GF-D8 (cell line): ENCODE measurements at regions not wholly inside any gene's neighbourhood (a gene's known extent, or its start where the extent isn't known, plus 50 kb on each side); places are given as distances from the start of the nearest gene placed in this dataset.

Experiments used
- DNase-seq: peaks from one replicate; lab custom pipeline; 2025; lab: John Stamatoyannopoulos, UW

DNA sequence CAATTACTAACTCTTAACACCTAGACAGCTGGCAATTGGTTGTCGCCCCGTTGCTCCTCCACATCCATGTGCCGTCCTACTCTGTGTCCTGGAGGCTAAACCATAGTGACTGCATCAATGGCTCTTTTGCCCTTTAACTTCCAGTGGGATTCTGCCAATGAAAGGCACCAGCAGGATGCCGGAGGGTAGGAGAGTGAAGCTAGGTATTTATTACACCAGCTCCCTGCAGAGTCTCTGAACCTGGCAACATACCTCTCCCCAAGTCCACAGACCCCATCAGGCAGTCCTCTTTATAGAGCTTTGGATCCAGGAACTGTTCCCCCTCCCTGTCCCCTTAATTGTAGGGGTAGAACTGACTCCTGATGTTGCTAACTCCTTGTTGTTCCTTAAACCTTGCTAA lies 426.8 kb downstream of the HNRNPD start:
- no peak for DNase-seq

DNA sequence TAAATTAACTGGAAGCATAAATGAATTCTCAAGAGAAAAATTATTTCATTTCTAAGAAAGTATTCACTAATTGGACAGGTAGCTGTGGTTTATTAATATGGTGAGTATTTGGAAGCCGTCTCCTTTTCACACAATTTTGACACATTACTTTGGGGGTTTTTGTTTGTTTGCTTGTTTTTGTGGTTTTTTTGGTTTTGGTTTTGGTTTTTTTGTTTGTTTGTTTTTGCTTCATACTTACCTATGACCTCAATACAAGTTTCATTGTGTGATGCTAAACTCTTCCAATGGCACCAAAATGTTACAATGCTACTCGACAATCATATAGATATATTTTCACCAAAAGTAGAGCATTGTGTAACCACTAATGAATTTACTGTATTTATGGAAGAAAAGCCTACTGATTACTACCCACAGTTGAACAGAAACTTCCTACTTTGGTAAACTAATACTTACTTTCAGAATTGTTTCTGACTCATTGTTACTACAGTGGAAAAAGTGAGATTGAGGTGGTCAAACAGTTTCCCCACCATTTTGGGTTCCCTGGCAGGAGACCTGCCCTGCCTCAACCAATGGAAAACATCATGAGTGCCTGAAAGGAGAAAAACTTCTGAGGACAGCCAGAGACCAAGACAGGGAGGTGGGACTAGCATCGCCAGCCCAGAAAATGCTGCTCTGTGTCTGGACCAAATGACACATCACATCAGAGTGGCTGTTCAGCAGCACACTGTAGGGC lies 443.1 kb downstream of the HNRNPD start:
- no peak for DNase-seq

DNA sequence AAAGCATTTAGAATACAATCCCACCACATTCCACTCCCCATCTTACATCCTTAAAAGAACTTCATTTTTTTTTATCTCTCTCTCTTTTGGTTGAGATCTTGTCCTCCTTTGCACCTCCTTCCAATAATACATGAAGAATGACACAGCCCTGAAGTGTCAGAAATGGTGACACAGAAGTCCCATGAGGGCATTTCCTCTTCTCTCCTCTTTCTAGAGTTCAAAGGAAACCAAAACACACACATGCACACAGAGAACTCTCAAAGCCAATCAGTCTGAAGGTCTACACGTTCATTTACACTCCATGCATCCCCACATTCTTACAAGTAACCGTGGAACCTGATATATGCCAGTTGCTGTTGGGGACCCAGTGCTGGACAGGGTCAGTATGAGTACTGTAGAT lies 450.7 kb downstream of the HNRNPD start:
- no peak for DNase-seq

DNA sequence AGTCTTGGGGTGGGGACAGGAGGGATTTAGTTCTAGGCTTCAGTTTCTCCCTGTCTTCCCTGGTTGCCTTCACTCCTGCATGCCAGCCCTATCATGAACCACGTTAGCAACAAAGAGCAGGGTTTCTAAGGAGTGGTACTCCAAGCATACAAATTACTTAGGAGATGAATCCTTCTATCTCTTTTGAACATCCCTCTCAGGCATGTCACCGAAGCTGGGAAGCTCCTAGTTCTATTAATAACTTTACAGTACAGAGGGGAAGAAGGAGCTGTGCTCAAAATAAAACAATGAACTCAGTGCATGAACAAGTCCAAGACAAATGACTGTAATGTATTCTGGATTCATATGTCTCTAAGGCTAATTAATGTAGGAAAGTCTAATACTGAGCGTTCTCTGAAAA lies 450.6 kb upstream of the RASGEF1B start:
- no peak for DNase-seq

DNA sequence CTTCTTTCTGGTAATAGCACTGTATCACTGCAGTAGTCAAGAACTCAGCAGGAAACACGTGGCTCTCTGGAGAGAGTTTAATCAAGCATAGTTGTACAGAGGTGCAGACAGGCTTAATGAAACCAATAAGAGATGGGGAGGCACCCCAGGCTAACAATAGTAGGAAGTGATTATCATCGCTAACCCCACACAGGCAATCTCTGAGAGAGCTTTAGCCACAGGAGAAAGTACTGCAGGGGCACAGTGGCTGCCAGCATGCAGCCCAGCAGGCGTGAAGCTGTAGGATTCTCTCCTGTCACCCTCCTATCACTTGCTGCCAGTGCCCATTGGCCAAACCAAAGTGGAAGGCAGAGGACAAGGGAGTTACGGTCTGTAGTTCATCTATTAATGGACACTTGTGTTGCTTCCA lies 450.0 kb upstream of the RASGEF1B start:
- DNase-seq, result no peak

DNA sequence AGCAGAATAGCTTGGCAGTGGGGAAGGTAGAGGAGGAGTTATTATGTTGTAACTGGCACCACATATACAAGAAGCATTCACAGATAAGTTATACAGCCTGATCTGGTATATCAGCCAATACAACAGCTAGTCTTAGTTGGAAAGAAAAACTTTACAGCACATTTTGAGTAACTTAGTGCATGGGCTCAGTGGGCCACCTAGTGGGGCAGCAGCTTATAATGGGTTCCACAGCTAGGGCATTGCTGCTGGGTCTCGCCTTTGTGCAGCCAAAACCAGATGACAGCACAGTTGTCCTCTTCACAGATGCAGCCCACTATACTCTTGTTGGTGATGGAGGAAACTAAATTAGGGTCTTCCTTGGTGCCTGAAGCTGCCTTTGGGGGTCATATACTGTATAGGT lies 448.1 kb upstream of the RASGEF1B start:
- no peak for DNase-seq

DNA sequence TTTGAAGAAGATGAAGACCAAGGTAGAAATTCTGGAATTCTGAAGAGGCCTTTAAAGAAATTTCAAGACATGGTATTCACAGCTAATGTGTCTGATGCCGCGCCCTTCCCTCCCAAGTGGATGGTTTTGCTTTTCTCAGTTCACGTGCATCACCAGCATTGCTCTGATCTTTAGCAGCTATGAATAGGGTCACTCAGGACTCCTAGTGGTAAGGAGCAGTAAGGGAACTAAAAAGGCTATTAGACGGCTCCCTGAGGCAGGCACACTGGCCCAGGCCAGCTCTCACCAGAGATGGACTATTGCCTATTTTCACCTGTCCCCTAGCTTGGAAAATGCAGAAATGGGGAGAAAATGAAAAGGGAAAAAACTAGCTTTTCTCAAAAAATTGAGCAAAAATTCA lies 447.5 kb upstream of the RASGEF1B start:
- DNase-seq, result no peak

DNA sequence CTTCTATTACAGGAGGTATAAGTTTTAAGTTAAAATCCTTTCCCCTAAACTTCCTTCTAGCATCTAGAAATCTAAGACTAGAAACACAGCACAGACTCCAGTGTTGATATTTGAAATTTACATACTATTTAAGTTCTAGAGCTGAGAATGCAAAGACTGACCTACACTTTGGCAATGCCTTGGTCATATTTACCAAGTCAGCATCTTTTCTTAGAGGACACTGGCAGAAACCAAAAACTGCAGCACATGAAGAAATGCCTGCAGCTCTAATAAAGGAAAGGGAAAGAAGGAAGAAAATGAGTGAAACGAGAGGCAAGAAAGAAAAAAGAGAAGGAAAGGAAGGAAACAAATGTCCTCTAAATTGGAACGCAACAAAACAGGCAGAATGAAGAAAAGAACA lies 443.7 kb upstream of the RASGEF1B start:
- DNase-seq, result no peak

DNA sequence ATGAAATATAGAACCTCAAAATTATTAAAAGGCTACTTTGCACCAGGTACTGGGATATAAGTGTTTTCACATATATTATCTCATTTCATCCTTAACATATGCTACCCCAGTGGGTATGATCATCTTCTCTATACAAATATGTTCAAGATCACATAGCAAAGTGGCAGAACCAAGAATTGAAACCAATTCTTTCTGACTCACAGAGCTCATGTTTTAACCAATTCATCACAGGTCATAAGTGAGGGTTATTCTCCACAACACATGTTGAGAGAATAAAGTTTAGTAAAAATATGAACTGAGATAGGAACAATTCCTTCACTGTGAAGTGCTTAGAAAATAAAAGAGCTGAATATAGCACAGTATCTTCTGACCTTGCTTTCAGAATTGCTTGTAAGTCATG lies 442.9 kb upstream of the RASGEF1B start:
- no peak for DNase-seq

DNA sequence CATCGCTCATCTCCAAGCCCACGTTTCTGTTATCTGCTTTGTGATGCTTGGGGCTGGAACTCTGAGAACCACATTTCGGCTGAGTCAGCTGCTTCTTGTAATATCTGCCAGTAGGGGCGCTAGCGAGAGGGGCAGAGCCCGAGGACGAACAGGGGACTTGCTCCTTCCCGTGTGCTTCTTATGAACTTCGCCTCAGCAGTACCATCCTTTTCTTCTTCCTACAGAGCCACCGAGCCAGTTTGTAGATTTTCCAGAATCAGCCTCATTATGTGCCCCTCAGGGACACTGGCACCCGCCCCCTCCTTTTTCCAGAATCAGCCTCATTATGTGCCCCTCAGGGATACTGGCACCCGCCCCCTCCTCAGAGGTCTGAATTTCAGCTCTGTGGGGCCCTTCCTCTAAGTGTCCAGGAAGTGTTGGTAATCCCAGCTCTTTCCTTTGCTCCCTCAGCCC lies 441.7 kb upstream of the RASGEF1B start:
- DNase-seq, result no peak

DNA sequence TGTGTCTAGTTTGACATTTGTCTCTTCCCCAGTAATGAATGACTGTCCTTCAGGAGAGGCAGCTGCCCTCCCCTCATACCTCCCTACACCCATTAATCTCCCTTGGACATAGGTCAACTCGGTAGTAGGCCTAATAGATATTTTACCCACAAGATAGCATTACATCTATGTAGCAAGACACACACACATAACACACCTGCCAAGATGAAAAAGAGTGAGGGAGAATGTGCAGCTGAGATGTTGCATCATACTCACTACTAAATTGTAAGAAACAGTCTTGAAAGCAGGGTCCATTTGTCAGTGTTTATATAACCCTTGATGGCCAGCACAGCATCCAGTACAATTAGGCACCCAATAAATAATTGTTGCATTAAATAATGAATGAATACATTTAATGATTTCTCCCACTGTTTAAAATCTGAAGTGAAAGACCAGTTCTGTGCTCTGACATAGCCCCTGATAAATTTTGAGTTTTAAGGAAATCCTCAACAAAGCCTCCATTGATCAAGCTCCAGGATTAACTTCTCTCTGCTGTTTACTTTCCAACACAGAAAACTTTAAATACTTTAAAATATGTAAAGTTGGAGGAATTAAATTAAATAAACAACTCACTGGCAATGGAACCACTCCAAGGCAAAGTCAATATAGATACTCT lies 440.8 kb upstream of the RASGEF1B start:
- no peak for DNase-seq

DNA sequence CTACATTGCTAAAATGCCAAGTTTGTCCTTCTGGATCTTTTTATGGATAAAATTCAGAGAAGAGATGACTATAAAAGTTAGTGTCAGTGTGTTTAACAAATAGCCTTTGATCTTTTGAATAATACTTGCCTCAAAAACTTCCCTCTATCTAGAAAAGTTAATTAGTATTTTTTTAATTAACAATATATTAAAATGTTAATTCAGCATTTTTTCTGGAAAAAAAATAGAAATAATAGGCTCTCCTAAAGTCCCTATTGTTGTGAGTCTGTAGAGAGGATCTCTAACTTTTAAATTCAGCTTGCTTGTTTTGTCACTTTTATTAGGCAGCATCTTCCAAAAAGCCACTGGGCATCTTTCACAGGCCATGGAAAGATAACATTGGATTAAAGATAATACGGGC lies 435.2 kb upstream of the RASGEF1B start:
- no peak for DNase-seq

DNA sequence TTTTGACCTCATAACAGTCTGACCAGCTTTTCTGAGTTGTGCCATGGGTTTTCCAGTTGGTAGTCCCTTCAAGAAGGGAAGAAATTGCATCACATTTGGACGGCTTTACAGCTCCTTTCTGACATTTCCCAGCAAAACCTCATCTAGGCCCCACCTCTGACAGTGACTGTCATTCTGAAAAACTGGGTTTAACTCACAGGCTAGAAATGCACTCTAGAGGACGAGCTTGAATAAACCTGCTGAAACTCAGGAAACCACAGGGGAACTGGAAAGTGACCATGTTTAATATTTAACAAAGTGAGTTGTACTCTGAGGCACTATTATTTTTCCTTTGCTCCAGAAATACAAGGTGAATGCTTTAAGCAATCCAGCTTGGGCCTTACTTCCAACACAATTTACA lies 434.3 kb upstream of the RASGEF1B start:
- DNase-seq, result no peak

DNA sequence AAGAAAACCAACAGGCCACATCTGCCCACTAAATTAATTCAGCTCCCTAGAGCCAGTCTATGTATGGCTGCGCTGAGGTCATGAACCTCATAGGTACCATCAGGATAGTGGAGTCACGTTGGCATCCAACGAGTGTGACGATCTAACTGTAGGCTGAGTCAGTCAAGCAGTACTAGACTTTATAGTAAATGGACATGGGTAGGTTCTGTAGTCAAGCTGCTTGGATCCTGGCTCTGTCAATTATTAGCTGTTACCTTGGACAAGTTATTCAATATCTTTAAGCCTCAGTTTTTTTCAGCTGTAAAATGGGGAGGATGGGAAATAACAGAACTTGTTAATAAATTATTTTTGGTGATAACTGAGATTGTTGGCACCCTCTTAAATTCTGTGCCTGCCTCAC lies 432.4 kb upstream of the RASGEF1B start:
- no peak for DNase-seq

DNA sequence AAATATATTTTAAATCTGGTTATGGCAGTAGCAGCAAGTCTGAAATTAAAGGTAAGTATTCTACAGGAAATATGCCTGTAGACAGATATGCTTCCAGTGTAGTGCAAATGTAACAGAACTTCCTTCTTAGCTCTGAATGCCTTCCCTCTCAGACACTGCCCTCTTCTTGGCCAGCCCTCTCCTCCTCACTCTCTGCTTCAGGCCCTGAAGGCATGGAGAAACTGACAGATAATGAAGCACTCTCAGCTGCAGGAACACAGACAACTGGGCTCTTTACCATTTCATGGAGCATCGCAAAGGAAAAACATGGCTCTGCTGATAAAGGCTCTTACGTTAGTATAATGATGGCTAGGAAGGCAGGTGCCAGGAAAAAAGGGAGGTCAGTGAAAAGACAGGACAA lies 431.5 kb upstream of the RASGEF1B start:
- DNase-seq, result no peak

DNA sequence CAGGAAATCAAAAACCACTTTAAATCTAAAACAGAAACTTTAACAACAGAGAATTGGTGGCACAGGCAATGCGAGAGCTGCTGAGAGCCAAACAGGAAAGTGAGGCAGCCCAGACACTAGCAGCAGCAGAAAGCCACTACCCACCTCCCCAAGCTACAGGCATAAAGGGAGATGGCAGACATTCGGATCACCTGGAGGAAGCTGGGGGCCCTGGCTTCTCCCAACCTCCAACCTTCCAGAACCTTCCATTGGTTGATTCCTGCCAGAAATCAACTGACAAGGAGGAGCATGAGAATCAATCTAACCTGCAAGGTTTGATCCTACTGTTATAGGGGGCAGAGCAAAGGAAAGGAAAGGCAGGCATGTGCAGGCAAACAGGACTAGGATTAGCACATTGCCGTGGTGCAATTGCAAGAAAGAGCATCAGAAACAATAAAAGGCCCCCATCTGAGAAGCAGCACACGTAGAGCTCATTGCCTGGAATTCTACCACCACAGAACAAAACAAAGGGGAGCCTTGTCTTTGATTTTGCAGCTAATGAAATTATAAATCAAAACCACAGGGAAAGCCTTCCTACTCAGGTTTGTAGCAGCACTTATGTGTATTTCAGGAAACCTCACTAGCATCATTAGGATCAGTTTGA lies 427.3 kb upstream of the RASGEF1B start:
- DNase-seq, result no peak

DNA sequence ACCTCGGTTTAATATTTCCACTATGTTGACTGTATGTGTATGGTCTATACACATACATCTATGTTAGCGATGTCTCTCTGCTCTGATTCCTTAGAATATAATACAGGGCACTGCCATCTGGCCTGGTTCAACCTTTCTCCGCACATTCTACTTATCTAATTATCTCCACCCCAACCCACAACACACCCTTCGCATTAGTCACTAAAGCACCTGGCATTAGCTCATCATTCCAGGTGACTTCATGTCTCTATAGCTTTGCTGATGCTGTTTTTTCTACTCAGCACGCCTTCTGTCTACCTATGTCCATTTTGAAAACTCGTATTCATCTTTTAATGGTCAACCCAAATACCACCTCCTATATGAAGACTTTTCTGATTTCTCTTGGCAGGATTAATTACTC lies 425.2 kb upstream of the RASGEF1B start:
- DNase-seq, result no peak

DNA sequence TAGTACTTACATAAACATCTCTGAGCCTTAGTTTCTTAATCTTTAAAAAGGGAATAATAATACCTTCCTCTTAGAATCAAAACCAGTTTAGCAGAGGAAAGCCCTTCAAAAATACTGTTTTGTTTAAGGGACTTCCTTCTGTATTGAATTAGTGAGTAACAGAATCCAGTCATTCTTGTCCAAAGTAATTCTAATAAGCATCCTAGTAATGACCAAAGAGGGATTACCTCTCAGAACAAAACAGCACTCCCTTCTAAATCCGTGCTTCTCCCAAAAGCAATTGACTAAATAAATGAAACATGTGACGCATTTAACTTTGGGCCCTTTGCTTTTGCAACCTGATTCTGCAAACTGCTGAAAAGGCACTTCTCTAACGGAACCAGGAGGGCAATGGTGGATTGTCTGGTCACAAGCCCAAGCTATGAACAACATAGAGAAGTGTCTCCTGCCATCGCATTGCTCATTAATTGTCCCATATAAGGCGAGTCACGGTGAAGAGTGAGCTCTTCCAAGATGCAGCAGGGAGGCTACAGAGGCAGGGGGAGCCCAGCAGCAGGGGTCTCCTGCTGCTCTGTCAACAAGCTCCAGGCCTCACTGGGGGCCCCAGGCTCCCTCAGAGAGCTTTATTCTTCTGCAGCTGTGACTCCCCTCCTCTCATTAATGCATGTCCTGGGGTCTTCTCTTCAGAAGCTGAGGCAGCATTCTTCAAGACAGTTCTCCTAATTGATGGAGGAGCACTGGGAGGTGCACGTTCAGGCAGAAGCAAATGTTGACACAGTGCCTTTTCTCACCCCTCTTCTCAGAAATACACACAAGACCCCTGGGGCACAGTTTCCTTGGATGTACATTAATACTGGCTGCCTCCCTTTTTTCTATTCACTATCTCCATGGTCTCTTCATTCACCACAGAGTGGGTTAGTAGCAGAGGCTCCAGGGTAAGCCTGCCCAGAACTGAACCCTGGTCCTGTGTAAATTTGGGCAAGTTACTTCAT lies 419.6 kb upstream of the RASGEF1B start:
- no peak for DNase-seq

DNA sequence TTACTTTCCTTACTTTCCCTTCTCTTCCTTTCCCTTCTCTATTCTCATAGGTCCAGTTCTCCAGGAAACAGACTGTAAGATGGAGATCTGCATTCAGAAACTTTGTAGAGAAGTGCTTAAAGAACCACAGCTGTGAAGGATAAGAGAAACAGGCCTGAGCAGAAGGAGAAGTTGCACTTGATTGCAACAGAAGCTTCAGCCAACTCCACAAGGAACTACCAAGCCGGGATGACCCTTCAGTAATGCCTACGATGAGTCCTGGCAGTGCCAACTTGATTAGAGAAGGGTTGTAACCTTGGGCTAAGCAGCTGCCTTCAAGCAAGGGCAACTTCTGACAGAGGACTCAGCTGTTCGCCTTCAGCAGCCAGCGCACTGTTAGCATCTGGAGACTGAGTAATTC lies 413.3 kb upstream of the RASGEF1B start:
- DNase-seq, result no peak

DNA sequence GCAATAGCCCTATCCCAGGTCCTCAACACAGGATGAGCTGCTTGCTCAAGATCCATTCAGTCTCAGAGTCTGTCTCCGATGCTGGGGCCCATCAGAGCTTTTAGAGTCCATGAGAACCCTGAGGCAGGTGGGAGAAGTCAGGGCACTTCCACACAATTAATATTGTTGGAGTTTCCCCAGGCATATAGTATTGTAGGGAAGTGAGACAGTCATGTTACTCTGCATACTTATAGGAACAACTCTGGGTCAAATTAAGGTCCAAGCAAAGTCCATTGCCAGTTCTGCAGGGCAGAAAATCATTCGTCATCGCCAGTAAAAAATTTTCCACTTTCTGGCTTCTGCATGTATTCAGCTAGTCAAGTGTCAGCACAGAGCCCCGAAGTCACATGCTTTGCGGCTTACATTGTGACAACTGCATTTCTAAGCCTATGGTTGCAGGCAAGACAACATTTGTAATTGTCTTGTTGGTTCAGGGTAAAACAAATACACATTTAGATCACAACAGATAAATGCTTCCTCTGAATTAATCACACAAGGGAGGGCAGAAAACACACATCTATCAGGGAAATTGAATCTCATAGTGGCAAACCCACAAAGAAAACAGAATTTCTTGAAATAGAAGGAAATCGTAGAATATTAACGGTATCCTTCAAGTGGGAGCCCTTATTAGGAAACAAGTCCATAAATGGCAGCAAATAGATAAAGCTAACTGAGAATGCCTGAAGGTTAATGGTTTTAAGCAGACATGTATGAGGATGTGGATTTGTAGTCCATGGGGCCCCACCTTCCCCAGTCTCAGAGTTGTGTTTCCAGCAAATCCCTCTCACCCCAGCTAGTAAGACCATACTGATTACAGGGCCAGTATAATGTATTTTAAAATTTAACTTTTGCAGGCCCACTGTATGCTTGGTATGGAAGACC lies 412.1 kb upstream of the RASGEF1B start:
- DNase-seq, result no peak

DNA sequence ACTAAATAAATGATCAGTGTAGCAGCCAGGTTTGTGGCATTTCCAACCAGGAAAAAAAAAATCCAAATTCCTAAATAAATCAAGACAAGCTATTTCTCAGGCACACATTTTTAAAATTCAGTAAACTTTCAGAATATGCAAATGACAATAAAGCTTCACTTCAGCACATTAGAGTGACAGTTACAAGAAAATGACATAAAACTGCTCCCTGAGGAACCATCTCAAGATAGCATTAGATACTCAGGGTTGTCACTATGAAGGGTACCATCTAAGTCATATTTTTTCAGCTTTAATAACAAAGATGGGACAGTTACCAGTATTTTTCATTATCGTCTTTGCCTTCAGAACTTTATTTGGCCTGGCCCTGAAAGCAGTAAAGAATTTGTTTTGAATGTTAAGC lies 411.3 kb upstream of the RASGEF1B start:
- no peak for DNase-seq
